Ramos (cell line): ENCODE measurements at regions not wholly inside any gene's neighbourhood (a gene's known extent, or its start where the extent isn't known, plus 50 kb on each side); places are given as distances from the start of the nearest gene placed in this dataset.

Experiments
- in situ Hi-C: fragments of 300-500 bp; cut with MboI; formaldehyde crosslinking; loops from one replicate; pipeline ENCODE4 v1.14.3; 2022; ENCODE audit warnings: low sequenced_read_pairs; ENCODE audit not compliant: unreplicated experiment

- in situ Hi-C loops = no loop called here
These were observed 110.0 kb downstream of the TRIB2 start for GRCh38 chr2:12826781-12827180.

GRCh38 chr2:12827721-12828120 lies 111.0 kb downstream of the TRIB2 start:
- in situ Hi-C loops = no loop called here

GRCh38 chr2:12828980-12829379 lies 112.2 kb downstream of the TRIB2 start:
- in situ Hi-C loops = no loop called here

GRCh38 chr2:12831016-12831415 lies 114.3 kb downstream of the TRIB2 start:
- in situ Hi-C loops = no loop called here

GRCh38 chr2:12834239-12834638 lies 117.5 kb downstream of the TRIB2 start:
- in situ Hi-C loops = no loop called here

GRCh38 chr2:12835733-12836132 lies 119.0 kb downstream of the TRIB2 start:
- in situ Hi-C loops = no loop called here

GRCh38 chr2:12839339-12839738 lies 122.6 kb downstream of the TRIB2 start:
- in situ Hi-C loops = no loop called here

- in situ Hi-C loops = no loop called here
These were observed 124.3 kb downstream of the TRIB2 start for GRCh38 chr2:12841021-12841420.

- in situ Hi-C loops = no loop called here
These were observed 126.2 kb downstream of the TRIB2 start for GRCh38 chr2:12842917-12843316.

GRCh38 chr2:12844511-12844910 lies 127.8 kb downstream of the TRIB2 start:
- in situ Hi-C loops = no loop called here

- in situ Hi-C loops = no loop called here
These were observed 131.2 kb downstream of the TRIB2 start for GRCh38 chr2:12847694-12848575.

GRCh38 chr2:12852135-12852534 lies 135.4 kb downstream of the TRIB2 start:
- in situ Hi-C loops = no loop called here

- in situ Hi-C loops = no loop called here
These were observed 137.3 kb downstream of the TRIB2 start for GRCh38 chr2:12854001-12854530.

- in situ Hi-C loops = no loop called here
These were observed 138.8 kb downstream of the TRIB2 start for GRCh38 chr2:12855508-12855907.

- in situ Hi-C loops = no loop called here
These were observed 140.3 kb downstream of the TRIB2 start for GRCh38 chr2:12856934-12857601.

- in situ Hi-C loops = no loop called here
These were observed 141.2 kb downstream of the TRIB2 start for GRCh38 chr2:12857891-12858290.

- in situ Hi-C loops = no loop called here
These were observed 142.1 kb downstream of the TRIB2 start for GRCh38 chr2:12858786-12859185.

- in situ Hi-C loops = no loop called here
These were observed 144.7 kb downstream of the TRIB2 start for GRCh38 chr2:12861344-12861930.

- in situ Hi-C loops = no loop called here
These were observed 145.8 kb downstream of the TRIB2 start for GRCh38 chr2:12862541-12862940.

GRCh38 chr2:12863937-12864336 lies 147.2 kb downstream of the TRIB2 start:
- in situ Hi-C loops = no loop called here
